Lung (tissue), 11 donors: ENCODE measurements at regions not wholly inside any gene's neighbourhood (a gene's known extent, or its start where the extent isn't known, plus 50 kb on each side); places are given as distances from the start of the nearest gene placed in this dataset.

ENCODE experiments used
- ATAC-seq: fragments of 200-7000 bp; cut with Tn5 transposase; one replicate; pipeline ENCODE4 v1.9.1; 2020; ENCODE audit warnings: moderate number of reproducible peaks; ENCODE audit not compliant: insufficient read depth, low FRiP score
- DNase-seq, 3 donors: peaks; one replicate each; pipeline ENCODE4 v3.0.0-alpha.2; 2013 to 2017
- H3K27ac ChIP-seq, 2 donors: one replicate each; pipeline ENCODE4 v1.5.1; 2013; ENCODE audit warnings: mild to moderate bottlenecking in 2 of 2, moderate library complexity in 2 of 2, control low read depth in 1 of 2, inconsistent platforms in 1 of 2, low read depth in 1 of 2, low read length in 1 of 2
- H3K27me3 ChIP-seq, 3 donors: one replicate each; pipeline ENCODE4 v1.5.1; 2013; ENCODE audit warnings: low read length in 2 of 3; ENCODE audit not compliant: control insufficient read depth in 3 of 3, insufficient read depth in 3 of 3
- H3K36me3 ChIP-seq, 4 donors: one replicate each; pipeline ENCODE4 v1.5.1; 2013; ENCODE audit warnings: low read length in 4 of 4, mild to moderate bottlenecking in 1 of 4, moderate library complexity in 1 of 4; ENCODE audit not compliant: control insufficient read depth in 4 of 4, insufficient read depth in 4 of 4
- H3K4me1 ChIP-seq, 5 donors: one replicate each; pipeline ENCODE4 v1.5.1; 2013; ENCODE audit warnings: low read length in 5 of 5, mild to moderate bottlenecking in 2 of 5, moderate library complexity in 1 of 5; ENCODE audit not compliant: control insufficient read depth in 5 of 5, insufficient read depth in 5 of 5
- H3K4me3 ChIP-seq: one replicate; pipeline ENCODE4 v1.5.1; 2013; ENCODE audit warnings: mild to moderate bottlenecking, control low read depth, moderate library complexity
- H3K9ac ChIP-seq, 2 donors: one replicate each; pipeline ENCODE4 v1.5.1; 2013; ENCODE audit warnings: low read length in 2 of 2, control low read depth in 1 of 2; ENCODE audit not compliant: insufficient read depth in 1 of 2
- H3K9me3 ChIP-seq, 4 donors: one replicate each; pipeline ENCODE4 v1.5.1; 2013; ENCODE audit warnings: low read length in 3 of 4, mild to moderate bottlenecking in 1 of 4, moderate library complexity in 1 of 4; ENCODE audit not compliant: control insufficient read depth in 4 of 4, insufficient read depth in 3 of 4
- WGBS, 2 donors: extraction: QIAGEN DNeasy Blood & Tissue Kit; methylation state at CpG; one replicate each; pipeline ENCODE4 v1.1.7; 2013; 5-methylcytosine and 5-hydroxymethylcytosine counted together
- TF ChIP-seq, protein P1 (sequence below): IDR thresholded peaks from 2 replicates; pipeline ENCODE4 v1.5.1; 2012; ENCODE audit warnings: mild to moderate bottlenecking; ENCODE audit errors: control extremely low read depth, extremely low read depth
- donor health status: control.
- donor health status: control.
- donor health status: Bipolar disorder and iron deficiency.
- donor health status: healthy.
- donor health status: DM: yes; HTN: yes; CAD: no.

DNA sequence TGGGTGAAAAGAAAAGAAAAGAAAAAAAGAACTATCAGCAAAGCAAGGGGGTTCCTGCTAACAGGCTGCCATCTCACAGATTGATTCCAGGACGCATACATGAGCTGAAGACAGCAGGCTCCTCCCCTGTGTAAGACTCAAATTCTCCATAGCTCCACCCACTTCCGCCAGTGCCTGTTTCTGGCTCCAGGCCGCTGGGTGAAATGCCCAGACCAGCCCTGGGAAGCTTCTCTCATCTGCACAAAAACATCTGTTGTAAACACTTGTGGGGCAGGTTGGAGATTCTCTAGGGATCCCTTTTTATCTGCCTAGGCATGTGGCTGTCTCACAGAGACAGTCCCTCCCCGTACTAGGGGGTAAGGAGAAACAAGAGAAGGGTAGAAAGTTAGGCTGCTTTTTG, 1054.4 kb upstream of the SPRY2 start:
- 70 to 80% methylated on average over 4 of the region's 4 CpGs for WGBS, 2 donors
- Histone ChIP-seq H3K9ac (no peak overlapping the region), H3K9me3 (peaks cover 0 to 4% (median 1%) of the 10 kb centered on the region in 4 donors), H3K27ac (no peak overlapping the region), H3K27me3 (no peaks in the 10 kb centered on the region), H3K4me1 (no peaks in the 10 kb centered on the region), H3K4me3 (no peak overlapping the region), H3K36me3 (no peaks in the 10 kb centered on the region)
- no peak for ATAC-seq
- TF ChIP-seq, protein P1, sequence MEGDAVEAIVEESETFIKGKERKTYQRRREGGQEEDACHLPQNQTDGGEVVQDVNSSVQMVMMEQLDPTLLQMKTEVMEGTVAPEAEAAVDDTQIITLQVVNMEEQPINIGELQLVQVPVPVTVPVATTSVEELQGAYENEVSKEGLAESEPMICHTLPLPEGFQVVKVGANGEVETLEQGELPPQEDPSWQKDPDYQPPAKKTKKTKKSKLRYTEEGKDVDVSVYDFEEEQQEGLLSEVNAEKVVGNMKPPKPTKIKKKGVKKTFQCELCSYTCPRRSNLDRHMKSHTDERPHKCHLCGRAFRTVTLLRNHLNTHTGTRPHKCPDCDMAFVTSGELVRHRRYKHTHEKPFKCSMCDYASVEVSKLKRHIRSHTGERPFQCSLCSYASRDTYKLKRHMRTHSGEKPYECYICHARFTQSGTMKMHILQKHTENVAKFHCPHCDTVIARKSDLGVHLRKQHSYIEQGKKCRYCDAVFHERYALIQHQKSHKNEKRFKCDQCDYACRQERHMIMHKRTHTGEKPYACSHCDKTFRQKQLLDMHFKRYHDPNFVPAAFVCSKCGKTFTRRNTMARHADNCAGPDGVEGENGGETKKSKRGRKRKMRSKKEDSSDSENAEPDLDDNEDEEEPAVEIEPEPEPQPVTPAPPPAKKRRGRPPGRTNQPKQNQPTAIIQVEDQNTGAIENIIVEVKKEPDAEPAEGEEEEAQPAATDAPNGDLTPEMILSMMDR, result no peak
- no peak for DNase-seq

DNA sequence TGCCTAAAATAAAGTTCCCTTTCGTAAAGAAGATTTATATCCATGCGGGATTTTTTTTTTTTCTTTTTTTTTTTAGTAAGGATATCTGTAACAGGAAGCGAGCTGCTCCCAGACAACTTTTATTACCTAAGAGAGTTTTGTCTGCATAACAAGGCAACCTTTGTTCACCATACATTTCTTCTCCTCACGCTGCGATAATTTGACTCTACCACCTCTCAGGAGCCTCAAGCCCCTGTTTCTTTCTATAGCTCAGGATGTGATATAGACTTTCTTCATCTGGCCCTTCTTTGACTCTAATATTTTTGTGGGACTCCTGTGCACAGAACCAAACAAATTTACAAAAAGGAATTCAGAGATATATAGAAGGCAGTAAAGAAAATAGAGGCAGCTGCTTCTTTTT, 1053.7 kb upstream of the SPRY2 start:
- WGBS, 2 donors, result 63 to 67% methylated on average over 5 of the region's 5 CpGs
- no peak for ATAC-seq

DNA sequence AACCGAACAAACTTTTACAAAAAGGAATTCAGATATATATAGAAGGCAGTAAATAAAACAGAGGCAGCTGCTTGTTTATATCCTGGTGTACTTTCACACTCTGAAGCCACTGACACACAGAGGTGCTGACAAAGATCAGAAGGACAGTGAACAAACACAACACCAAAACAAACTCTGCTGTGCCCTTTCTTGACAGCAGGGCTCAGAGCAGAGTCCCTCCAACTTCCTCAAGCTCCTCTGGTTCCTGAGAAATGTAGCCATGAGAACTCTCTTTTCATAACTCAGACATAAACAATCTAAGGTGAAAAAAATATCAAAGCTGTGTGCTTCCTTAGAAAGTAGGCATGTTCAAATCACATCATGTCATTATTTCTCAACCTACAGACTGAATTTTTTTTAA, 1052.8 kb upstream of the SPRY2 start:
- Histone ChIP-seq H3K9ac (no peak overlapping the region), H3K4me3 (no peak overlapping the region), H3K27me3 (no peaks in the 10 kb centered on the region), H3K9me3 (peaks cover 0 to 4% (median 1%) of the 10 kb centered on the region in 4 donors), H3K36me3 (no peaks in the 10 kb centered on the region), H3K27ac (no peak overlapping the region), H3K4me1 (no peaks in the 10 kb centered on the region)
- 27 to 40% methylated on average over 1 of the region's 1 CpG for WGBS, 2 donors
- peak in 1 of 3 donors; percentile 2 for DNase-seq
- ATAC-seq, result no peak
- TF ChIP-seq, protein P1, result no peak

More for the DNA sequence above, 1053.7 kb upstream of the SPRY2 start:
- DNase-seq, result no peak
- no peak overlapping the region for H3K27ac ChIP-seq
- H3K4me3 ChIP-seq, result no peak overlapping the region
- no peaks in the 10 kb centered on the region for H3K36me3 ChIP-seq
- peaks cover 0 to 4% (median 1%) of the 10 kb centered on the region in 4 donors for H3K9me3 ChIP-seq
- H3K9ac ChIP-seq, result no peak overlapping the region
- no peaks in the 10 kb centered on the region for H3K4me1 ChIP-seq
- no peaks in the 10 kb centered on the region for H3K27me3 ChIP-seq
- TF ChIP-seq, protein P1, result no peak

DNA sequence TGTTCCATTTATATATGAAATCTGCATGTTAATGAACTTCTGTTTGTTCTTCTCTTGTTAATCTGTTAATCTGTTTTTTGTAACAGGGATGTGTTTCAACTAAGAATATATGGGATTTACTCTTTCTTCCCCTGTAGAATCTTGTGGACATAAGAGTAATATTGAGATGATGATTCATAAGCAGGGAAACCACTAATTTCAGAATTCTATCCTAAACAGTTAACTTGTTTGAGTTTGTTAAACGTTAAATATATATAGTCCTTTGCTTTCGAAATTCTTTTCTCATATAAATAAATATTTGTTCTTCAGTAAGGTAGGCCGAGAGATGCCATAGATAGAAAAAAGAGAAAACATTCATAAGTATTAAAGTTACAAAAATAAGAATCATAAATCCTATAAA, 1052.2 kb upstream of the SPRY2 start:
- no peak for DNase-seq
- no peak for ATAC-seq
- 41 to 66% methylated on average over 3 of the region's 3 CpGs for WGBS, 2 donors
- no peak overlapping the region for H3K27ac ChIP-seq
- H3K4me1 ChIP-seq, result no peaks in the 10 kb centered on the region
- no peaks in the 10 kb centered on the region for H3K27me3 ChIP-seq
- H3K9ac ChIP-seq, result no peak overlapping the region
- peaks cover 0 to 4% (median 1%) of the 10 kb centered on the region in 4 donors for H3K9me3 ChIP-seq
- H3K4me3 ChIP-seq, result no peak overlapping the region
- TF ChIP-seq, protein P1, result no peak
- no peaks in the 10 kb centered on the region for H3K36me3 ChIP-seq
